ENCODE measurements at regions not wholly inside any gene's neighbourhood (a gene's known extent, or its start where the extent isn't known, plus 50 kb on each side); places are given as distances from the start of the nearest gene placed in this dataset.
A peak's percentile ranks its signal among the peaks of the same experiment; 100 is the strongest.
"Not testable (repeated sequence)": the region's sequence is repeated elsewhere in the genome, so short reads cannot be mapped to it uniquely, and the experiment has no call there.

DNA sequence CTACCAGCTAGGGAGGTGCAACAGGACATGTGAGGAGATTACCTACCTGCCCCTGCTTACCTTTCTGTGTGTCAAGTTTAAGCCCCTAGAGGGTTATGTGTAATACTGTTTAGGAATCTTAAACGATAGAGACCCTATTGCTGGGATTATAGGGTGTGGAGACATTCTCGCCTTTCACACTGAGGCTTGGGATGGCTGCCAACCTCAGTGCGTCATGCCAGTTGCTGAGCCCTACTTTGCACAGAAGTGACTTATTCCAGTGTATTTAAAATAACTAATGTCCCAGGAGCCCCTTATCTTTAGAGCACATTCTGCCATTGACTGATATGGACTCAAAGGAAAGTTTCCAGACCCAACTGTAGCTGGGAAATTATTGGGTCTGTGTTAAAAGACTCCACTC, 76.6 kb upstream of the XPA start:
- DNase-seq: no peak

GRCh38 chr9:97774673-97775072, 77.5 kb upstream of the XPA start:
- no peak for DNase-seq

- not testable (repeated sequence) for DNase-seq
Measured at GRCh38 chr9:97778740-97779139, 74.3 kb upstream of the FOXE1 start.

DNA sequence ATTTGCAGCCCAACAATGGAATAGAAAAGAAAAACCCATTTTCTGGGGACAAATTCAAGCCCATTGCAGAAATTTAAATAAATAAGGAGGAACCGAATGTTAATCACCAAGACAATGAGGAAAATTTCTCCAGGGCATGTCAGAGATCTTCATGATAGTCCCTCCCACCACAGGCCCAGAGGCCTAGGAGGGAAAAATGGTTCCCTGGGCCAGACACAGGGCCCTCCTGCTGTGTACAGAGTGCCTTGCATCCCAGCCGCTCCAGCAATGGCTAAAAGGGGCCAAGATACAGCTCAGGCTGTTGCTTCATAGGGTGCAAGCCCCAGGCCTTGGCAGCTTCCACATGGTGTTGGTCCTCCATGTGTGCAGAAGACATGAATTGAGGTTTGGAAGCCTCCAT, 73.4 kb upstream of the FOXE1 start:
- no peak for DNase-seq

- no peak for DNase-seq
Measured at GRCh38 chr9:97781902-97782301, 71.1 kb upstream of the FOXE1 start.

DNA sequence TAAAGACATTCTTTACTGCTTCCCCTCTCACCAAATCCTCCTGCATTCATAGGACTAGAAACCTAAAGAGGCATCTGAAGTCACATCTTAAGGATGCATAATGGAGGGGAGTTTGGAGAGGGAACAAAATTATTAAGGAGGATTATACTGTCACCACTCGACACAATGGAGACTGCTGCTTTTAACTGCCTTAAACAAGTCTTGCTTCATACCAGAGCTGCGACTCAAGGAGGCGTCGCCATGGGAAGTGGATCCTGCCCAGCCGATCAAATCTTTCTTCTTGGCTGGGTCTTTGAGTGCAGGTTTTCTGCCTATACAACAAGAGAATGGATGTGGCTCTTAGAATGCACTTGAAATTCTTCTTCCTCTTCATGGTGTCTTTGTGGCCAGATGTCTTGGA, 66.7 kb upstream of the FOXE1 start:
- no peak for DNase-seq

DNA sequence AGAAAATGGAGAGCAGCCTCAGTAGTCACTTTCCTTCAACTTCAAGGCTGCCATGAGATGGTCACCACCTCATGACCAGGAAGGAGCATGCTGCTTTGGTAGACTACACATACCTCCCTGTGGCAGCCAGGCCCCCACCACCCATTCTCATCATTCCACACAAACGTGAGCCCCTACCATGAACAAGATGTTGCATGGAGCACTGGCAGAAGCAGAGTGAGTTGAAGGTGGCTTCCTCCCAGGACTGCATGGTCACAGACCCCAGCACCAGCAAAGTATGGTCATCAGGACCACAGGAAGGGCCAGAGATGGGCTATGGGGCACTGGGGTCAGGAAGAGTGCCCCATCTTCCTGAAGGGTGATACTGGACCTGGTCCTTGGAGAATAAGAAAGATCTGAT, 65.5 kb upstream of the FOXE1 start:
- no peak for DNase-seq

GRCh38 chr9:97788763-97789663, 64.0 kb upstream of the FOXE1 start:
- no peak for DNase-seq

- no peak for DNase-seq
Measured at GRCh38 chr9:97790542-97790941, 62.5 kb upstream of the FOXE1 start.

GRCh38 chr9:97791542-97791941, 61.5 kb upstream of the FOXE1 start:
- no peak for DNase-seq

DNA sequence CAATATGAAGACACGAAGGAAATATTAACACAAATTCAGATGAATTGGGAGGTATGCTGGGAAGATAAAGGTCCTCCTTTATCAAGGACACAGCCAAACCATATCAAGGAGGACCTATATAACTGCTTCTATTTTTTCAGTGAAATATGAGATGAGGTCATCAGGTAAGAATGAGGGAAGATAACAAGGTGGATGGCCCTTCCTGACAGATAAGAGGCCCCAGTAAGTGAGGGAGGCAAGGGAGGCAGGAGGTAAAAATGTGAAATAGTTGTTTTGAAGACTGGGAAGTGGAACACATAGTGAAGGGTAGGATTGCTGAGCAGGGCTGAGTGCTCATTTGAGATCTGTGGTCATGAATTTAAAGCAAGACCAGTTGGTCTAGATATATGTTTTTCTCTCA, 60.0 kb upstream of the FOXE1 start:
- DNase-seq: no peak

GRCh38 chr9:97794666-97795065, 58.4 kb upstream of the FOXE1 start:
- DNase-seq: no peak

DNA sequence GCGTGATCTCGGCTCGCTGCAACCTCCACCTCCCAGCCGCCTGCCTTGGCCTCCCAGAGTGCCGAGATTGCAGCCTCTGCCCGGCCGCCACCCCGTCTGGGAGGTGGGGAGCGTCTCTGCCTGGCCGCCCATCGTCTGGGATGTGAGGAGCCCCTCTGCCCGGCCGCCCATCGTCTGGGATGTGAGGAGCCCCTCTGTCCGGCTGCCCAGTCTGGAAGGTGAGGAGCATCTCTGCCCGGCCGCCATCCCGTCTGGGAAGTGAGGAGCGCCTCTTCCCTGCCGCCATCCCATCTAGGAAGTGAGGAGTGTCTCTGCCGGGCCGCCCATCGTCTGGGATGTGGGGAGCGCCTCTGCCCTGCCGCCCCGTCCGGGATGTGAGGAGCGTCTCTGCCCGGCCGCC, 56.9 kb upstream of the FOXE1 start:
- not testable (repeated sequence) for DNase-seq

- DNase-seq: no peak
Measured at GRCh38 chr9:97801180-97801579, 51.8 kb upstream of the FOXE1 start.

GRCh38 chr9:97802276-97802675, 50.8 kb upstream of the FOXE1 start:
- no peak for DNase-seq

GRCh38 chr9:97803167-97804058, 49.6 kb upstream of the FOXE1 start:
- peak; percentile 46 to 80 (median 68) for DNase-seq

Measured in stimulated activated naive CD4-positive, alpha-beta T cell (primary cell).